HG03159 (cell line): ENCODE measurements at regions not wholly inside any gene's neighbourhood (a gene's known extent, or its start where the extent isn't known, plus 50 kb on each side); places are given as distances from the start of the nearest gene placed in this dataset.

Experiments used
- ATAC-seq: cut with Tn5 transposase; IDR thresholded peaks from one replicate; pipeline ENCODE4 v1.9.1; 2021; ENCODE audit warnings: mild to moderate bottlenecking, moderate library complexity; ENCODE audit not compliant: unreplicated experiment

DNA sequence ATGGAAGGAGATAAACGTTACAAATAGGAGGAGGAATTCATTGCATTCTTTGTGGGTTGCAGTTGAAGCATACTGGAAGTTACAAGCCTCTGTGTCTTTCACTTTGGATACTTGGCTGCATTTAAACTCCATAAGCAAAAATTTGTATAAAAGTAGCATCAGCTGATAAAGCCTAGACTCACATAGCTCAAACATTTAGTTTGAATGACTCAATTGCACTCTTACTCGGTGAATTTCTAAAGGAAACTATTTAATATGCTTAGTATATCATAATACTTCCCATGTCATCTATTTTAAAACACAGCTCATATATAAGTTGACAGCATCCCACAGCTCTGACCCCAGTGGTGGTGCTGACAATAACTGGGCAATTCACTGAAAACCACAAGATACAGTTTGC, 596.6 kb upstream of the ZNF608 start:
- ATAC-seq, result no peak

DNA sequence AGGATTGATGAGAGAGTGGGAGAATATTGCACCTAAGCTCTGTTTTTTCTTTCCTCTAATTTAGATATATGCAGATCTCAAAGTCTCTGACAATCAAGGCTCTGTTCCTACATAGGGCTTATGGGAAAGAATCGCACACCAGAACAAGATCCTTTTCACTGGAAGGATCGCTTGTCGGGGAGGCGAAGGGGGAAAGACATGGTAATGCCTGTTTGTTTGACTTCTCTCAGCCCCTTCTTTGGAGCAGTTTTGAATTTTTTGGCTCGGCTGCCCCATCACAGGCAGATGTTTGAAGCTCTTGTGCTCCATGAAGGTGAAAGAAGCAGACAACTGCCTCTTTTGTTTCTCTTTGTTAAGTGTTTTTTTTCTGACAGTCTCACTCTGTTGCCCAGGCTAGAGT, 599.9 kb upstream of the ZNF608 start:
- ATAC-seq, result no peak

DNA sequence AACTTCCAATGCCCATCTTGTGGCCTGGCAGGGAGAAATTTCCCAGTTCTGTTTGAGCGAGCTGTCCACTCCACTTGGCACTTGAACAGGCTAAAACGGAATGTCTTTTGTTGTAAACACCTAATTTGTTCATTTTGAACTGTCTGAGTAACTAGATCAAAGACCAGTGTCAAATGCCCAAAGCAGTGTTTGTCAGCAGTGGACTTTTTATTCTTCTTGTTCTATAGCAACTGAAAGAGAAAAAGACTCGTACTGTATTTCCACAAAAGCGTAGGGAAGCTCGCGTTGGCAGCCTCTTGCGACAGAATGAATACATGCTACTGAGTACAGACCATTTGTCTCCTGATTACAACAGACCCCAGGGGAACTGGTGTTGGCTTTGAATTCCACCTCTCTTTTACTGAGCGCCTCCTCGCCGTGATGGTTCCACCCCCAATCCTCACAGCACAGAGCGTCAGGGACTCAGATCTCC, 601.8 kb upstream of the ZNF608 start:
- ATAC-seq, result no peak

DNA sequence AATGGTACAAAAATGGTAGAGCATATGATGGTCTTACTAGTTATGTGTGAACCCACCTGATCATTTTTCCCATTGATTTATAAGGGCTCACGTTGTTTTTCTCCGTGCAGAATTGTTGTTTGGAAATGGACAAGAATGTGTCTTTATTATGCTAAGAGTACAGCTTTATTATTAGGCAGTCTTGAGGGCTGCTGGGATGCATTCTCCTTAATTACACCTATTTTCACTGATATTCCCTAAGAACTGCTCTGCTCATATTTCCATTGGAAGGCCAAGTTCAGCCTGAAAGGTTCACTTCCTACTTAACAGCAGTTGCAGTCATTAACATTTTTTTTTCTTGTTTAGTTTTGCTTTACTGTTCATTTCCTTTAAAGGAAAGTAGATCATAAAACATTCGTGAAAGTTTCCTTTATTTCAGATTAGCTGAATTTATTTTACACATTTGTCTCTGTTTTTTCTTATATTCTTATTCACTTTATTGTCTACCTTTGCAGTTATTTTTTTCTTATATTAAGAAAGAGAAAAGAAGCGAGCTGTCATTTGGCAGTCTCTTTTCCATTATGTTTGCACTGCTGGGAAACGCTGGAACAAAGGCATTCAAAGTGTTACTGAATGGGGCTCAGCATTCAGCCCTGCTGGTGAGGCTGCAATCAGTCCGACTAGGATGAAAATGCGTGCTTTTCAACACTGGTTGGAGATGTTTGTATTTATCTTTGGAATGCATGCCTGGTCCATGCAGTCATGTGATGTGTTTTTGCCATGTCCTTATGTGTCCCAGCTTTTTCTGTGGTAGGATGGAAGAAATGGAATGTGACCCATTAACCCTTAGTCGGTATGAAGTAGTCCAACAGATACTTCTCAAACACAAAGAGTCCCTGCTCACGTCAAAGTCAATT, 602.7 kb upstream of the ZNF608 start:
- no peak for ATAC-seq

- no peak for ATAC-seq
These were observed 611.2 kb upstream of the ZNF608 start for GRCh38 chr5:125357660-125358059.

DNA sequence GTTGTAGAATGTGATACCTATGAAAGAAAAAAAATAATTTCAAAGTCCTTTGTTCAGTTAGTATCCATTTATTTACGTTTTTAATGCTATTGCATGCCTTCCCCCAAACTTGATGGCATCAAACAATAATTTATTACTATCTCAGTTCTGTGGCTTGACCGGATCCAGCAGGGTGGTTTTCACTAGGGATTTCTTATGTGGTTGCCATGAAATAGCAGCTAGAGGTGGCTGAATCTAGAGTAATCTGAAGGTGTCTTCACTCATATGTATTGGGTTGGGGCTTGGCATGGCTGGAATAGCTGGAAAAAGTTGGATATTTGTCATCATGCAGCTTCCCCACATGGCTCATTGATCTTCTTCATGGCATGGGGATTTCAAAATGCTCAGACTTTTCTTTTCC, 619.3 kb upstream of the ZNF608 start:
- no peak for ATAC-seq

GRCh38 chr5:125367702-125368101, 621.3 kb upstream of the ZNF608 start:
- no peak for ATAC-seq

- ATAC-seq, result no peak
These were observed 624.2 kb upstream of the ZNF608 start for GRCh38 chr5:125370461-125371205.

DNA sequence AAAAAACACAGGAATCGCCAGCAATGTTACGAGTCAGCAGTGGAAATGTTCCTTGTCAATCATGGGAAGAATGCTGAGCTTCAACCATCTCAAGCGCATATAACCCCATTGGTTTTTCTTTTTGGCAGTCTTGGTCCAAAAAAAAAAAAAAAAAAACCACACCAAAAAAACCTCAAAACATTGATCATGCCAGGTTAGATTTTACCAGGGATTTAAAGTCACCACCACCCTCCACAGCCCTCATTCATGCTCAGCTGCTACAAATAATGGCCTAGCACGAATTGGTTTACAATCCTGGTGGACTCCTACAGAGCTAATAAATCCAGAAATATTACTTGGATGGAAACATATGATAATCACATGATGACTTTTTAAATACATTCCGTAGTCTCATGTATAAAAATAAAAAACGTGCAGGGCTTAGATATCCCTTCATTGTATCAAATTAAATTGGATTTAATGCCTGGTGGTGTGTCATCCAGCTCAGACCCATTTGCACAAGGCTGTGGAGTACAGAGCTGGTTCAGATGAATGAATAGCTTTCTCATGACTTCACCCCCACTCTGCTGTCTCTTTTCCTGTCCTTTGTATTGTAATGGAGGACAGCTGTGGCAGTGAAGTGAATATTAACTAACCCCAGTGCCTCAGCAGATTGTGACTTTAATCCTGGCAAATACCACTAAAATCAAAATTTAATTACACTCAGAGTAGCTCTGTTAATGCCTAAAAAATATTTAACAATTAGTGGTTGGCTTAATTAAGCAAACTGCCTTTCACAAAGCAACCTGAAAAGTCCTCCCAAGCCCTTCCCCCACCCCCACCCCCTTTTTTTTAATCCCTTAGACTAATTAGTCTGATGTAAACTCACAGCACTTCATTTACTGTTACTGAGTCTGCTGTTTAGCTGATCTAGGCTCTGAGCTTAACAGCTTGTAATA, 626.5 kb upstream of the ZNF608 start:
- no peak for ATAC-seq

DNA sequence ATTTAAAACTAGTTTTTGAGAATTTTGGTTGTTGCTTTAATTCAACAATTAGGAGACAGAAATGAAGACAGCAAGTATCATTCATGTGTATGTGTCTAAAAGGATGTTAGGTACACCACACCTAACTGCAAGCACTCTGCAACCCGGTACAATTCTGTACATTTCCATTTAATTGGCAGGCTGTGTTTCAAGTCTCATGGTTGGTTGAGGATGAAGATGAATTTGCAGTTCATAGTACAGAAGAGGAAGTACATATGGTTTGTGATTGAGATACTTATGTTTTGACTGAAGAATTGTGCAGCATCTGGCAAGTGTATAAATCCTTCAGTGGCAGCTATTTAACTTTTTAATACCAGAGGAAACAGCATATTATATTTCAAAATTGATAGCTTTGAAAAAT, 628.7 kb upstream of the ZNF608 start:
- ATAC-seq, result no peak

- no peak for ATAC-seq
These were observed 629.7 kb upstream of the ZNF608 start for GRCh38 chr5:125376059-125376641.

- no peak for ATAC-seq
These were observed 630.7 kb upstream of the ZNF608 start for GRCh38 chr5:125377141-125377540.

GRCh38 chr5:125381290-125381689, 634.9 kb upstream of the ZNF608 start:
- ATAC-seq, result no peak

- ATAC-seq, result no peak
These were observed 637.6 kb upstream of the ZNF608 start for GRCh38 chr5:125384071-125384470.

DNA sequence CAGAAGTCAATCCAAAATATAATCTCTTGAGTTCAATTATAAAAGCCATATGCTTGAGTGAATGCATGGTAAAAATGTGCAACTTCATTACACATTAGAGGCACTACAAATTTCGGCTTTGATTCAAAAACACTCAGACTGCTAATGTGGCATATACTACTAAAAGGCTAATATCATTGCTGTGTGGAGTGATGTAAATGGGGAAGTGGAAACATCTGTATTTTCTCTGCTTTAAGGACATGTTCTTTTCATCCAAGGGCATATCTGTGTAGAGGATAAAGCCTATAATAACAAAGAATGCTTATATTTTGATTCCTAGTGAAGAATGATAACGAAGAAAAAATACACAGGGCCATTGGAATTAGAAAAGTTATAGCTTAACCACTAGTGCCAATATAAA, 643.9 kb upstream of the ZNF608 start:
- no peak for ATAC-seq

GRCh38 chr5:125393221-125393815, 646.9 kb upstream of the ZNF608 start:
- ATAC-seq, result no peak

DNA sequence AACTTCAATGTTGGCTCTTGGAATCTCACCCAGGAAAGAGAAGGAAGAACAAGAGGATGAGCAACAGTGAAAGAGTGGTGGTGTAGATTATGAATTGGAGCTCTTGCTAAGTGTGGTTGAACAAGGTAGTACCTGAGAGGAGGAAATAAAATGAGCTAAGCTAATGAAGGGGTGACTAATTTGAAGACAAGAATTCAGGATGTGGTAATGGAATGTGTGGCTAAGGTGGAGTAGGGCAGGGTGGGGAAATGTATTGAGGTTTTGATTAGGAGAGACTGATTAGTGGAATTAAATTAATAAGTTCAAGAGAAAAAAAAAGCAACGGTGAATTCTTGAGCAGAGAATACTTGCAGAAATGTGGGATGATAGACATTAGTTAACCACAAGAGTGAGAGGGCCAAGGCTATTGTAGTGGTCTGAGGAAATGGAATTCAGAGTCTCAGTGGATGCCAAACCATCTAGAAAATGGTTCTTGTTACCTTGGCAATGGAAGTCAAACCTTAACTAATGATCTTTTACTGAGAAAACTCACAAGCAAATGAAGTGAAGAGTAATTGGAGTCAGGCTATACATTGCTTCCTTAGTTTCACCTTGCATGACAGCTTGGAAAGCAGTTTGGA, 648.3 kb upstream of the ZNF608 start:
- no peak for ATAC-seq

- ATAC-seq, result no peak
These were observed 650.0 kb upstream of the ZNF608 start for GRCh38 chr5:125396462-125396861.

DNA sequence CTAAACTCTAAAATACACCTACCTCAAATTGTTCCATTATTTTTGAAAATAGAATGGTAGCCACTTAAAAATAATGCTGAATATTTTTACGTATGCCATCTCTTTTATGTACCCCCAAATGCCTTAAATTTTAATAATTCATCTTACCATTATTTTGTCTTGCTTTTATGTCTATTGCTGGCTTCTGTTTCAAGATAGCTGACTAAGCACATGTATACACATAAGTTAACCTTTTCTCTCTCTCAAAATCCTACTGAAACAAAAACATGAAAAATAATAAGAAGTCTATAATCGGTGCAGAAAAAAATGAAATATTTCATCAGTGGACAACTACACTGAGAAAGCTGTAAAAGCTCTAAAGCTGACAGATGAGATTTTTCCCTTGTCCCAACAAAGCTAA, 652.0 kb upstream of the ZNF608 start:
- ATAC-seq, result no peak

DNA sequence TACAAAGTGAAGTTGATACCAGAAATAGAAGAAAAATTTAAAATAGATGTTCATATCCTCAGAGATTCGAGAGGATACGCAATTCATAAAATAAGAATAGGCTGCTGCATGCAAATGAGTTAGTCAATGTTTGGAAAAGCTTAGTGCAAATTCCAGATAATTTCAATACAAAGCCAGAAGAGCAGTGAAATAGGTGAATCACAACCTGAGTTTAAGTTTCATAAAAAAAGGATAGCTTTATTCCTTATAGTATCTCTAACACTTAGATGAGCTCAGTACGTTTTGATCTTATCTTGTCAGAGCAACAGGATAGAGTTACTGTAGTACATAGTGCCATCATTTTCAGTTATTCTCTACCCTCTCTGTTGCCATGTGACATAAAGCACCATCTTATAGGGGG, 653.4 kb upstream of the ZNF608 start:
- ATAC-seq, result no peak
